ENCODE measurements at regions not wholly inside any gene's neighbourhood (a gene's known extent, or its start where the extent isn't known, plus 50 kb on each side); places are given as distances from the start of the nearest gene placed in this dataset.

DNA sequence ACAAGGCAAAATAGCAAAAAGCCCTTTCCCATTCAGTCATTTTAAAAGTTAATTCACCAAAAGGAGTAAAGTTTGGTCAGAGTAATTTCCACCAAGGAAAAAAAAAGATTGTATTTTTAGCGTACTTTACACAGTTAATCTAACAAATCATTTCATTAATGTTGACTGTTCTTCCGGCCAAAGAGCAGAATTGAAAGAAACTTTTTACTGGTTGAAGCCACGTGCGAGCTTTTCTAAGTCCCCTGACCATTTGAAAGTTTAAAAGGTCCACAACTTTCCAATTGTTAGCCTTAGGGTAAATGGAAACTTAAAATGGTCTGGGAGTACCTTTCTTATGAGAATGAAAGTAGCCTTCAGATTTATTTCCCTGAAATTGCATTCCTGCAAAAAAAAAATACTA, 296.7 kb downstream of the ARL4A start:
- Histone ChIP-seq H3K4me1 (no peaks in the 10 kb centered on the region), H3K36me3 (no peaks in the 10 kb centered on the region), H3K27ac (no peak overlapping the region), H3K27me3 (no peaks in the 10 kb centered on the region), H3K4me3 (no peak overlapping the region), H3K9me3 (no peaks in the 10 kb centered on the region)
- WGBS, 2 donors: 87 to 89% methylated on average over 4 of the region's 4 CpGs
- no peak for DNase-seq
- TF ChIP-seq POLR2AphosphoS5 (IDR thresholded peaks at IDR 0.05) (no peak), POLR2A (IDR thresholded peaks at IDR 0.05) (no peak), EP300 (IDR thresholded peaks at IDR 0.05) (no peak)
- TF ChIP-seq, protein P1, sequence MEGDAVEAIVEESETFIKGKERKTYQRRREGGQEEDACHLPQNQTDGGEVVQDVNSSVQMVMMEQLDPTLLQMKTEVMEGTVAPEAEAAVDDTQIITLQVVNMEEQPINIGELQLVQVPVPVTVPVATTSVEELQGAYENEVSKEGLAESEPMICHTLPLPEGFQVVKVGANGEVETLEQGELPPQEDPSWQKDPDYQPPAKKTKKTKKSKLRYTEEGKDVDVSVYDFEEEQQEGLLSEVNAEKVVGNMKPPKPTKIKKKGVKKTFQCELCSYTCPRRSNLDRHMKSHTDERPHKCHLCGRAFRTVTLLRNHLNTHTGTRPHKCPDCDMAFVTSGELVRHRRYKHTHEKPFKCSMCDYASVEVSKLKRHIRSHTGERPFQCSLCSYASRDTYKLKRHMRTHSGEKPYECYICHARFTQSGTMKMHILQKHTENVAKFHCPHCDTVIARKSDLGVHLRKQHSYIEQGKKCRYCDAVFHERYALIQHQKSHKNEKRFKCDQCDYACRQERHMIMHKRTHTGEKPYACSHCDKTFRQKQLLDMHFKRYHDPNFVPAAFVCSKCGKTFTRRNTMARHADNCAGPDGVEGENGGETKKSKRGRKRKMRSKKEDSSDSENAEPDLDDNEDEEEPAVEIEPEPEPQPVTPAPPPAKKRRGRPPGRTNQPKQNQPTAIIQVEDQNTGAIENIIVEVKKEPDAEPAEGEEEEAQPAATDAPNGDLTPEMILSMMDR (IDR thresholded peaks at IDR 0.05): no peak
- intact Hi-C loops (cut with DNase I): no loop called here

DNA sequence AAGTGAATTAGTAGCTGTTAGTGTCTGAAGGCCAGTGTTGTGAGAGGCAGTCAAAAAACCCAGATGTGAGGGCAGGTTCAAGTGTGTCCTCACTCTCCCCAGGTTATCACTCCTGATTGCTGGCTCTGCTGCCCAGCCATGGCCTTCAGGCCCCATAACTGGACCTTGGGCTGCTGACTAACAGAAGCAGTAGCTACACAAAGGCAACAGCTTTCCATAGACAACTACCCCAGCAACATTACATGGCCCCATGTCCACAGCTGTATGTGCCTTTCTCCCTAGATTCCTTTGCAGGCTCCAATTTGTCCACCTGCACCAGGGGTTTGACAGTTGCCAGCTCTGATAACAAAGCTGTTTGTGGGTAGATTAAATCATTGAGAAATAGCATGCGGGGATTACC, 297.8 kb downstream of the ARL4A start:
- H3K4me1 ChIP-seq: no peaks in the 10 kb centered on the region
- no peak for TF ChIP-seq POLR2AphosphoS5 (IDR thresholded peaks at IDR 0.05)
- no peak for TF ChIP-seq POLR2A (IDR thresholded peaks at IDR 0.05)
- TF ChIP-seq, protein P1 (IDR thresholded peaks at IDR 0.05): no peak
- TF ChIP-seq EP300 (IDR thresholded peaks at IDR 0.05): no peak
- no peaks in the 10 kb centered on the region for H3K36me3 ChIP-seq
- intact Hi-C loops (cut with DNase I): no loop called here
- no peak for DNase-seq
- H3K4me3 ChIP-seq: no peak overlapping the region
- WGBS, 2 donors: 96 to 98% methylated on average over 1 of the region's 1 CpG
- no peaks in the 10 kb centered on the region for H3K27me3 ChIP-seq
- no peak overlapping the region for H3K27ac ChIP-seq
- no peaks in the 10 kb centered on the region for H3K9me3 ChIP-seq

DNA sequence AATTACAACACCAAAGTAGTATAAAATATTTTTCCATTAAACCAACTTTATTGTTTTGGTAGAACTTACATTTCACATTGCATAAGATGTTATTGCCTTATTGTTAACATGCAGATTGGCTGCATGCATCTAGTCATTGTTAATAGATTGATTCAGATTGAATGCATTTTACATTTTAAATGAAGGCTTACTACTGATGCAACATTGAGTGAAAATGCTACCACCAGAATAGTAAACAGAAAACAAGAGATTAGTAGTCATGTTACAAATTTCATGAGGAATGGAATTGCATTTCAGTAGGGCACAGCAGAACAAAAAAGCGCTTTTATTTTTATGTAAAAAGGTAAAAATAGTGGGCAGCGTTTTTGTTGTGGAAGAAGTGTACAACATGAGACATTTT, 298.3 kb downstream of the ARL4A start:
- WGBS, 2 donors: 78 to 84% methylated on average over 2 of the region's 2 CpGs
- no peaks in the 10 kb centered on the region for H3K9me3 ChIP-seq
- DNase-seq: no peak
- H3K4me3 ChIP-seq: no peak overlapping the region
- H3K27me3 ChIP-seq: no peaks in the 10 kb centered on the region
- no peaks in the 10 kb centered on the region for H3K36me3 ChIP-seq
- no peak overlapping the region for H3K27ac ChIP-seq
- intact Hi-C loops (cut with DNase I): no loop called here
- TF ChIP-seq POLR2A (IDR thresholded peaks at IDR 0.05) (no peak), EP300 (IDR thresholded peaks at IDR 0.05) (no peak), POLR2AphosphoS5 (IDR thresholded peaks at IDR 0.05) (no peak)
- TF ChIP-seq, protein P1 (IDR thresholded peaks at IDR 0.05): no peak
- no peaks in the 10 kb centered on the region for H3K4me1 ChIP-seq

DNA sequence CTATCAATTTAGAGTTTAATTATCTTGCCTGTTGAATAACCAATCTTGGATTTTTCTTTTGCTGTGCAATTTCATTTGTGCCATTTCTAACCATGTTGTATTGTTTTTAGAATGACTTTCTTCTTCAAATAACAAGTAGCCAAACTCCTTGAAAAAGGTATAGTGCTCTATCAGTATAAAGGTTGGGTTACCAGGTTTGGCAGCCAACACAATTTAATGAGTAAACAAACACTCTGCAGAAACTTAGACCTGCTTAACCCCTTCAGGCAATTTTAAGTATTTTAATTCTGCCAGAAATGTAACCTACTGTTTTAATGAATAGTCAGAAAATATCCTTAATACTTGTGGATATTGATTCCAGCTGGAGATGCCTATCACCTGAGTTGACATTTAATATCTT, 299.8 kb downstream of the ARL4A start:
- Histone ChIP-seq H3K4me3 (no peak overlapping the region), H3K27me3 (no peaks in the 10 kb centered on the region), H3K4me1 (no peaks in the 10 kb centered on the region), H3K36me3 (no peaks in the 10 kb centered on the region), H3K27ac (no peak overlapping the region), H3K9me3 (no peaks in the 10 kb centered on the region)
- no peak for DNase-seq
- TF ChIP-seq EP300 (IDR thresholded peaks at IDR 0.05): no peak
- TF ChIP-seq POLR2A (IDR thresholded peaks at IDR 0.05): no peak
- TF ChIP-seq POLR2AphosphoS5 (IDR thresholded peaks at IDR 0.05): no peak
- TF ChIP-seq, protein P1 (IDR thresholded peaks at IDR 0.05): no peak
- intact Hi-C loops (cut with DNase I): no loop called here

DNA sequence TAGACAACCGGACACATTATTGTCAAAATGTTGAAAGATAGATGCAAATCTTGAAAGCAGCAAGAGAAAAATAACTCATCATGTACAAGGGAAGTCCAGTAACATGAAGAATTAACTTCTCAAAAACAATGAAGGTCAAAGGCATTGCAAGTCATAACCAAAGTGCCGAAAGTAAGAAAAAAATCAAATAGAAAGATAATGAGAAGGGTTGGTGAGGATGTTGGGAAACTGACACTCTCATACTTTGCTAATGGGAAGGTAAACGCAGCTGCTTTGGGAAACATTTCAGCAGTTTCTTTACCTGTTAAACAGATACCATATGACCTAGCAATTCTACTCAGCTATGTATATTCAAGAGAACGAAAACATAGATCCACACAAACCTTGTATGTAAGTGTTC, 303.0 kb downstream of the ARL4A start:
- Histone ChIP-seq H3K4me1 (no peaks in the 10 kb centered on the region), H3K9me3 (no peaks in the 10 kb centered on the region), H3K4me3 (no peak overlapping the region), H3K36me3 (no peaks in the 10 kb centered on the region), H3K27me3 (no peaks in the 10 kb centered on the region), H3K27ac (no peak overlapping the region)
- TF ChIP-seq POLR2AphosphoS5 (IDR thresholded peaks at IDR 0.05) (no peak), POLR2A (IDR thresholded peaks at IDR 0.05) (no peak), EP300 (IDR thresholded peaks at IDR 0.05) (no peak)
- TF ChIP-seq, protein P1 (IDR thresholded peaks at IDR 0.05): no peak
- DNase-seq: no peak
- intact Hi-C loops (cut with DNase I): no loop called here
- WGBS, 2 donors: 94 to 96% methylated on average over 4 of the region's 4 CpGs

All from sigmoid colon (tissue), 6 donors.